ENCODE measurements at regions not wholly inside any gene's neighbourhood (a gene's known extent, or its start where the extent isn't known, plus 50 kb on each side); places are given as distances from the start of the nearest gene placed in this dataset.

- no peak for DNase-seq (ENCODE audit: low spot score)
- TF ChIP-seq CTCF (IDR thresholded peaks at IDR 0.05; ENCODE audit: borderline replicate concordance, control extremely low read depth, extremely low read depth, insufficient read depth, missing control alignments) = no peak
- in situ Hi-C loops (cut with MboI; ENCODE audit: low sequenced_read_pairs, unreplicated experiment) = no loop called here
Measured at GRCh38 chr20:10806539-10806938, 132.7 kb upstream of the JAG1 start.

GRCh38 chr20:10807013-10807412 is 133.2 kb upstream of the JAG1 start:
- no peak for DNase-seq (ENCODE audit: low spot score)
- in situ Hi-C loops (cut with MboI; ENCODE audit: low sequenced_read_pairs, unreplicated experiment) = no loop called here
- no peak for TF ChIP-seq CTCF (IDR thresholded peaks at IDR 0.05; ENCODE audit: borderline replicate concordance, control extremely low read depth, extremely low read depth, insufficient read depth, missing control alignments)

GRCh38 chr20:10812759-10813327 is 139.0 kb upstream of the JAG1 start:
- no peak for DNase-seq (ENCODE audit: low spot score)
- in situ Hi-C loops (cut with MboI; ENCODE audit: low sequenced_read_pairs, unreplicated experiment) = no loop called here
- no peak for TF ChIP-seq CTCF (IDR thresholded peaks at IDR 0.05; ENCODE audit: borderline replicate concordance, control extremely low read depth, extremely low read depth, insufficient read depth, missing control alignments)

- DNase-seq (ENCODE audit: low spot score) = no peak
- in situ Hi-C loops (cut with MboI; ENCODE audit: low sequenced_read_pairs, unreplicated experiment) = no loop called here
- no peak for TF ChIP-seq CTCF (IDR thresholded peaks at IDR 0.05; ENCODE audit: borderline replicate concordance, control extremely low read depth, extremely low read depth, insufficient read depth, missing control alignments)
Measured at GRCh38 chr20:10823585-10823984, 149.8 kb upstream of the JAG1 start.

- in situ Hi-C loops (cut with MboI; ENCODE audit: low sequenced_read_pairs, unreplicated experiment) = no loop called here
- TF ChIP-seq CTCF (IDR thresholded peaks at IDR 0.05; ENCODE audit: borderline replicate concordance, control extremely low read depth, extremely low read depth, insufficient read depth, missing control alignments) = no peak
- DNase-seq (ENCODE audit: low spot score) = no peak
Measured at GRCh38 chr20:10824750-10825500, 151.1 kb upstream of the JAG1 start.

- DNase-seq (ENCODE audit: low spot score) = no peak
- in situ Hi-C loops (cut with MboI; ENCODE audit: low sequenced_read_pairs, unreplicated experiment) = no loop called here
Measured at GRCh38 chr20:10826111-10826510, 152.3 kb upstream of the JAG1 start.

More at GRCh38 chr20:10826111-10826510, 152.3 kb upstream of the JAG1 start:
- no peak for TF ChIP-seq CTCF (IDR thresholded peaks at IDR 0.05; ENCODE audit: borderline replicate concordance, control extremely low read depth, extremely low read depth, insufficient read depth, missing control alignments)

All from GM13976 (cell line).